K562 (cell line): ENCODE measurements at regions not wholly inside any gene's neighbourhood (a gene's known extent, or its start where the extent isn't known, plus 50 kb on each side); places are given as distances from the start of the nearest gene placed in this dataset.

Source experiments
- ATAC-seq: fragments of 200-7000 bp; cut with Tn5 transposase; 3 replicates; pipeline ENCODE4 v1.9.1; 2020; ENCODE audit warnings: moderate library complexity
- BruUV-seq: library from RNA; stranded (reverse); fragments of 400-500 nt; replicated peaks from 2 replicates; lab custom pipeline; 2021; lab: Mats Ljungman, UMichigan
- CTCF ChIA-PET: fragments of 300-600 bp; formaldehyde crosslinking; extraction: SDS; loops from one replicate; lab custom pipeline; 2021; ENCODE audit warnings: low intra/inter-chr PET ratio; lab: Yijun Ruan, JAX
- POLR2A ChIA-PET: fragments of 300-600, 350-650 bp; sonication (Branson Sonifier 250); formaldehyde crosslinking; extraction: SDS; loops from one replicate; lab custom pipeline; 2021; ENCODE audit warnings: antibody characterized with exemption, inconsistent platforms; lab: Yijun Ruan, JAX
- DNase-seq, 4 experiments: peaks; one replicate each; pipeline versions ENCODE4 v3.0.0 to v3.0.0-alpha.2; 2011 to 2018; ENCODE audit warnings: low spot score in 3 of 4, mixed read lengths in 3 of 4; ENCODE audit errors: extremely low read depth in 1 of 4
- FAIRE-seq: peaks from 2 replicates; lab custom pipeline; 2011; peaks lifted over from hg19 to GRCh38; lab: Jason Lieb, UNC
- H2AFZ ChIP-seq: 2 replicates; pipeline ENCODE4 v1.6.0; 2011; ENCODE audit warnings: low read depth, low read length, control low read depth, inconsistent platforms
- H3K27ac ChIP-seq: fragments of 200-600 bp; 3 replicates; pipeline ENCODE4 v1.8.0; 2011; ENCODE audit warnings: low read depth, mild to moderate bottlenecking, control low read depth, inconsistent platforms, low read length, moderate library complexity, mixed read lengths; ENCODE audit errors: extremely low read depth
- H3K27me3 ChIP-seq, 2 experiments: fragments of 300-600 bp in 1 of 2; 2 replicates in 1 of 2; 3 replicates in 1 of 2; pipeline versions ENCODE4 v1.6.0 to v1.8.0; 2011; ENCODE audit warnings: inconsistent platforms in 2 of 2, low read length in 2 of 2, mild to moderate bottlenecking in 1 of 2, mixed read lengths in 1 of 2, moderate library complexity in 1 of 2; ENCODE audit not compliant: control insufficient read depth in 2 of 2, insufficient read depth in 2 of 2
- H3K36me3 ChIP-seq: fragments of 300-600 bp; 3 replicates; pipeline ENCODE4 v1.8.0; 2011; ENCODE audit warnings: mild to moderate bottlenecking, low read length, inconsistent platforms; ENCODE audit not compliant: control insufficient read depth, insufficient read depth
- H3K4me1 ChIP-seq, 2 experiments: fragments of 200-600 bp in 1 of 2; replicated peaks in 1 of 2; 2 replicates in 1 of 2; 3 replicates in 1 of 2; pipeline versions ENCODE4 v1.5.1 to v1.8.0; 2011; ENCODE audit warnings: inconsistent platforms in 2 of 2, low read length in 2 of 2, mild to moderate bottlenecking in 1 of 2, mixed read lengths in 1 of 2, moderate library complexity in 1 of 2; ENCODE audit not compliant: control insufficient read depth in 2 of 2, insufficient read depth in 2 of 2
- H3K4me2 ChIP-seq: 2 replicates; pipeline ENCODE4 v1.6.1; 2011; ENCODE audit warnings: low read length, control low read depth, inconsistent platforms, mixed read lengths; ENCODE audit not compliant: insufficient read depth
- H3K4me3 ChIP-seq: fragments of 200-600 bp; sonication (generic), shearing (Covaris generic); 2 replicates; pipeline ENCODE4 v1.5.1; 2016; ENCODE audit warnings: control low read depth, inconsistent platforms
- H3K79me2 ChIP-seq: fragments of 200-600 bp; 3 replicates; pipeline ENCODE4 v1.8.0; 2011; ENCODE audit warnings: low read length, inconsistent platforms; ENCODE audit not compliant: control insufficient read depth, insufficient read depth
- H3K9ac ChIP-seq, 2 experiments: 2 replicates each; pipeline versions ENCODE4 v1.6.0 to v1.6.1; 2011; ENCODE audit warnings: low read depth in 2 of 2, low read length in 2 of 2, control low read depth in 1 of 2, inconsistent platforms in 1 of 2, mild to moderate bottlenecking in 1 of 2, mixed read lengths in 1 of 2; ENCODE audit not compliant: insufficient read depth in 1 of 2
- H3K9me1 ChIP-seq: one replicate; pipeline ENCODE4 v1.6.0; 2011; ENCODE audit warnings: inconsistent platforms, mild to moderate bottlenecking, low read length, moderate library complexity; ENCODE audit not compliant: control insufficient read depth, insufficient read depth
- H3K9me3 ChIP-seq: replicated peaks from 2 replicates; pipeline ENCODE4 v1.5.1; 2011; ENCODE audit warnings: low read depth, low read length, inconsistent platforms; ENCODE audit not compliant: control insufficient read depth, insufficient read depth
- H4K20me1 ChIP-seq: replicated peaks from 2 replicates; pipeline ENCODE4 v1.6.1; 2011; ENCODE audit warnings: low read length, inconsistent platforms, mixed read lengths; ENCODE audit not compliant: control insufficient read depth, insufficient read depth
- BACH1 ChIP-seq: fragments of 200-800 bp; sonication (Bioruptor generic); IDR thresholded peaks from 2 replicates; pipeline ENCODE4 v1.6.1; 2016; ENCODE audit warnings: missing genetic modification characterization, missing compliant biosample characterization
- CHCHD3 ChIP-seq: fragments of 250-450 bp; sonication (Bioruptor Pico); IDR thresholded peaks from 2 replicates; pipeline ENCODE4 v2.1.2; 2022; ENCODE audit warnings: mild to moderate bottlenecking
- EP400 ChIP-seq: fragments of 450-650 bp; IDR thresholded peaks from 2 replicates; pipeline ENCODE4 v1.6.1; 2017; ENCODE audit warnings: antibody characterized with exemption, mild to moderate bottlenecking, moderate library complexity
- NBN ChIP-seq: fragments of 450-650 bp; IDR thresholded peaks from 2 replicates; pipeline ENCODE4 v1.6.1; 2016; ENCODE audit warnings: low read depth, mild to moderate bottlenecking
- PCBP1 ChIP-seq: fragments of 200-400 bp; formaldehyde crosslinking; IDR thresholded peaks from 2 replicates; pipeline ENCODE4 v1.6.1; 2018; ENCODE audit warnings: mild to moderate bottlenecking, low read depth, low read length; ENCODE audit not compliant: poor library complexity, severe bottlenecking
- ZNF124 ChIP-seq: sonication (generic); formaldehyde crosslinking; IDR thresholded peaks from 2 replicates; pipeline ENCODE4 v1.8.1; 2022; ENCODE audit warnings: missing genetic modification reagents
- WGBS: fragments of 100-300 bp; shearing (Covaris generic); methylation state at CpG from one replicate; pipeline ENCODE4 v1.1.6; 2016; ENCODE audit warnings: low coverage, mixed read lengths; ENCODE audit not compliant: insufficient coverage; ENCODE audit errors: missing lambda C conversion rate; 5-methylcytosine and 5-hydroxymethylcytosine counted together
- in situ Hi-C: fragments of 300-500 bp; cut with MboI; formaldehyde crosslinking; loops from 4 replicates; pipeline ENCODE4 v1.15.0; 2018; ENCODE audit warnings: inconsistent platforms, mixed read lengths
- intact Hi-C: fragments of 100-400 bp; cut with micrococcal nuclease; formaldehyde crosslinking; loops from 2 replicates; pipeline ENCODE4 v1.14.2; 2022
- TF ChIP-seq, protein P1 (sequence below): fragments of 450-650 bp; IDR thresholded peaks from 2 replicates; pipeline ENCODE4 v1.6.1; 2018; ENCODE audit not compliant: partially characterized antibody
- TF ChIP-seq, protein P2 (sequence below): fragments of 450-650 bp; formaldehyde crosslinking; IDR thresholded peaks from 2 replicates; pipeline ENCODE4 v1.4.0; 2022; ENCODE audit warnings: missing genetic modification characterization
- TF ChIP-seq, protein P3 (sequence below): fragments of 250-450 bp; sonication (Bioruptor Pico); IDR thresholded peaks from 2 replicates; pipeline ENCODE4 v1.5.0; 2021
- TF ChIP-seq, protein P4 (sequence below): sonication (generic); IDR thresholded peaks from 2 replicates; pipeline ENCODE4 v1.6.1; 2016
- TF ChIP-seq, protein P5 (sequence below): fragments of 450-650 bp; IDR thresholded peaks from 2 replicates; pipeline ENCODE4 v1.6.1; 2016; ENCODE audit warnings: missing biosample characterization, missing genetic modification characterization
- TF ChIP-seq, protein P6 (sequence below): fragments of 250-450 bp; sonication (Bioruptor Pico); IDR thresholded peaks from 2 replicates; pipeline ENCODE4 v1.4.0; 2020; ENCODE audit warnings: borderline replicate concordance

DNA sequence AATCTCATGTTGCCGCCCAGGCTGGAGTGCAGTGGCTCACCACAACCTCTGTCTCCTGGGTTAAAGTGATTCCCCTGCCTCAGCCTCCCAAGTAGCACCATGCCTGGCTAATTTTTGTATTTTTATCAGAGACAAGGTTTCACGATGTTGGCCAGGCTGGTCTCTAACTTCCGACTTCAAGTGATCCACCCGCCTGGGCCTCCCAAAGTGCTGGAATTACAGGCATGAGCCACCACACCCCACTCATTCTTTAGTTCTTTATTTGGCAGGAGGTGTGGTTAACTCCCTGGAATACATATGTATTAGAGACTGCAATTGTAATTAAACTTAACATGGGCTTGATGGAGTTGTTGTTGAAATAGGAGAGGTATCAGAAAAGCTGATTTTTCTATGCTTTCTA lies 1396.9 kb upstream of the IGFBP7 start:
- ATAC-seq = no peak
- TF ChIP-seq EP400 = no peak
- TF ChIP-seq NBN = no peak
- TF ChIP-seq, protein P1, sequence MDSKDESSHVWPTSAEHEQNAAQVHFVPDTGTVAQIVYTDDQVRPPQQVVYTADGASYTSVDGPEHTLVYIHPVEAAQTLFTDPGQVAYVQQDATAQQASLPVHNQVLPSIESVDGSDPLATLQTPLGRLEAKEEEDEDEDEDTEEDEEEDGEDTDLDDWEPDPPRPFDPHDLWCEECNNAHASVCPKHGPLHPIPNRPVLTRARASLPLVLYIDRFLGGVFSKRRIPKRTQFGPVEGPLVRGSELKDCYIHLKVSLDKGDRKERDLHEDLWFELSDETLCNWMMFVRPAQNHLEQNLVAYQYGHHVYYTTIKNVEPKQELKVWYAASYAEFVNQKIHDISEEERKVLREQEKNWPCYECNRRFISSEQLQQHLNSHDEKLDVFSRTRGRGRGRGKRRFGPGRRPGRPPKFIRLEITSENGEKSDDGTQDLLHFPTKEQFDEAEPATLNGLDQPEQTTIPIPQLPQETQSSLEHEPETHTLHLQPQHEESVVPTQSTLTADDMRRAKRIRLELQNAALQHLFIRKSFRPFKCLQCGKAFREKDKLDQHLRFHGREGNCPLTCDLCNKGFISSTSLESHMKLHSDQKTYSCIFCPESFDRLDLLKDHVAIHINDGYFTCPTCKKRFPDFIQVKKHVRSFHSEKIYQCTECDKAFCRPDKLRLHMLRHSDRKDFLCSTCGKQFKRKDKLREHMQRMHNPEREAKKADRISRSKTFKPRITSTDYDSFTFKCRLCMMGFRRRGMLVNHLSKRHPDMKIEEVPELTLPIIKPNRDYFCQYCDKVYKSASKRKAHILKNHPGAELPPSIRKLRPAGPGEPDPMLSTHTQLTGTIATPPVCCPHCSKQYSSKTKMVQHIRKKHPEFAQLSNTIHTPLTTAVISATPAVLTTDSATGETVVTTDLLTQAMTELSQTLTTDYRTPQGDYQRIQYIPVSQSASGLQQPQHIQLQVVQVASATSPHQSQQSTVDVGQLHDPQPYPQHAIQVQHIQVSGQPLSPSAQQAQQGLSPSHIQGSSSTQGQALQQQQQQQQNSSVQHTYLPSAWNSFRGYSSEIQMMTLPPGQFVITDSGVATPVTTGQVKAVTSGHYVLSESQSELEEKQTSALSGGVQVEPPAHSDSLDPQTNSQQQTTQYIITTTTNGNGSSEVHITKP = no peak
- TF ChIP-seq, protein P2, sequence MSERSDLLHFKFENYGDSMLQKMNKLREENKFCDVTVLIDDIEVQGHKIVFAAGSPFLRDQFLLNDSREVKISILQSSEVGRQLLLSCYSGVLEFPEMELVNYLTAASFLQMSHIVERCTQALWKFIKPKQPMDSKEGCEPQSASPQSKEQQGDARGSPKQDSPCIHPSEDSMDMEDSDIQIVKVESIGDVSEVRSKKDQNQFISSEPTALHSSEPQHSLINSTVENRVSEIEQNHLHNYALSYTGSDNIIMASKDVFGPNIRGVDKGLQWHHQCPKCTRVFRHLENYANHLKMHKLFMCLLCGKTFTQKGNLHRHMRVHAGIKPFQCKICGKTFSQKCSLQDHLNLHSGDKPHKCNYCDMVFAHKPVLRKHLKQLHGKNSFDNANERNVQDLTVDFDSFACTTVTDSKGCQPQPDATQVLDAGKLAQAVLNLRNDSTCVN (CRISPR knock-in tag) = no peak
- TF ChIP-seq, protein P3, sequence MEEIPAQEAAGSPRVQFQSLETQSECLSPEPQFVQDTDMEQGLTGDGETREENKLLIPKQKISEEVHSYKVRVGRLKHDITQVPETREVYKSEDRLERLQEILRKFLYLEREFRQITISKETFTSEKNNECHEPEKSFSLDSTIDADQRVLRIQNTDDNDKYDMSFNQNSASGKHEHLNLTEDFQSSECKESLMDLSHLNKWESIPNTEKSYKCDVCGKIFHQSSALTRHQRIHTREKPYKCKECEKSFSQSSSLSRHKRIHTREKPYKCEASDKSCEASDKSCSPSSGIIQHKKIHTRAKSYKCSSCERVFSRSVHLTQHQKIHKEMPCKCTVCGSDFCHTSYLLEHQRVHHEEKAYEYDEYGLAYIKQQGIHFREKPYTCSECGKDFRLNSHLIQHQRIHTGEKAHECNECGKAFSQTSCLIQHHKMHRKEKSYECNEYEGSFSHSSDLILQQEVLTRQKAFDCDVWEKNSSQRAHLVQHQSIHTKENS = no peak
- TF ChIP-seq BACH1 (tag) = no peak
- no peak for TF ChIP-seq ZNF124 (CRISPR knock-in tag)
- no peak for TF ChIP-seq CHCHD3 (CRISPR knock-in tag)
- TF ChIP-seq, protein P4, sequence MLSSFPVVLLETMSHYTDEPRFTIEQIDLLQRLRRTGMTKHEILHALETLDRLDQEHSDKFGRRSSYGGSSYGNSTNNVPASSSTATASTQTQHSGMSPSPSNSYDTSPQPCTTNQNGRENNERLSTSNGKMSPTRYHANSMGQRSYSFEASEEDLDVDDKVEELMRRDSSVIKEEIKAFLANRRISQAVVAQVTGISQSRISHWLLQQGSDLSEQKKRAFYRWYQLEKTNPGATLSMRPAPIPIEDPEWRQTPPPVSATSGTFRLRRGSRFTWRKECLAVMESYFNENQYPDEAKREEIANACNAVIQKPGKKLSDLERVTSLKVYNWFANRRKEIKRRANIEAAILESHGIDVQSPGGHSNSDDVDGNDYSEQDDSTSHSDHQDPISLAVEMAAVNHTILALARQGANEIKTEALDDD = no peak
- TF ChIP-seq, protein P5, sequence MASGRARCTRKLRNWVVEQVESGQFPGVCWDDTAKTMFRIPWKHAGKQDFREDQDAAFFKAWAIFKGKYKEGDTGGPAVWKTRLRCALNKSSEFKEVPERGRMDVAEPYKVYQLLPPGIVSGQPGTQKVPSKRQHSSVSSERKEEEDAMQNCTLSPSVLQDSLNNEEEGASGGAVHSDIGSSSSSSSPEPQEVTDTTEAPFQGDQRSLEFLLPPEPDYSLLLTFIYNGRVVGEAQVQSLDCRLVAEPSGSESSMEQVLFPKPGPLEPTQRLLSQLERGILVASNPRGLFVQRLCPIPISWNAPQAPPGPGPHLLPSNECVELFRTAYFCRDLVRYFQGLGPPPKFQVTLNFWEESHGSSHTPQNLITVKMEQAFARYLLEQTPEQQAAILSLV (tag) = no peak
- TF ChIP-seq, protein P6, sequence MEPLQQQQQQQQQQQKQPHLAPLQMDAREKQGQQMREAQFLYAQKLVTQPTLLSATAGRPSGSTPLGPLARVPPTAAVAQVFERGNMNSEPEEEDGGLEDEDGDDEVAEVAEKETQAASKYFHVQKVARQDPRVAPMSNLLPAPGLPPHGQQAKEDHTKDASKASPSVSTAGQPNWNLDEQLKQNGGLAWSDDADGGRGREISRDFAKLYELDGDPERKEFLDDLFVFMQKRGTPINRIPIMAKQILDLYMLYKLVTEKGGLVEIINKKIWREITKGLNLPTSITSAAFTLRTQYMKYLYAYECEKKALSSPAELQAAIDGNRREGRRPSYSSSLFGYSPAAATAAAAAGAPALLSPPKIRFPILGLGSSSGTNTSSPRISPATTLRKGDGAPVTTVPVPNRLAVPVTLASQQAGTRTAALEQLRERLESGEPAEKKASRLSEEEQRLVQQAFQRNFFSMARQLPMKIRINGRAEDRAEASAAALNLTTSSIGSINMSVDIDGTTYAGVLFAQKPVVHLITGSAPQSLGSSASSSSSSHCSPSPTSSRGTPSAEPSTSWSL = no peak
- no peak for TF ChIP-seq PCBP1
- no peaks in the 10 kb centered on the region for H3K9me1 ChIP-seq
- H4K20me1 ChIP-seq = no peaks in the 10 kb centered on the region
- H2AFZ ChIP-seq = no peak overlapping the region
- H3K4me2 ChIP-seq = no peak overlapping the region
- BruUV-seq = no TSS peak
- WGBS = 0% methylated on average over 3 of the region's 4 CpGs
- DNase-seq = no peak
- H3K27me3 ChIP-seq = no peaks in the 10 kb centered on the region
- intact Hi-C loops (no loop called here), in situ Hi-C loops (no loop called here)
- H3K9me3 ChIP-seq = no peaks in the 10 kb centered on the region
- H3K36me3 ChIP-seq = no peaks in the 10 kb centered on the region
- no peak for FAIRE-seq
- POLR2A ChIA-PET = no interaction called here
- CTCF ChIA-PET = no interaction called here
- H3K4me3 ChIP-seq = no peak overlapping the region
- no peak overlapping the region for H3K27ac ChIP-seq
- no peak overlapping the region for H3K9ac ChIP-seq
- H3K79me2 ChIP-seq = no peaks in the 10 kb centered on the region
- no peaks in the 10 kb centered on the region for H3K4me1 ChIP-seq
